A549 (cell line): ENCODE measurements at regions not wholly inside any gene's neighbourhood (a gene's known extent, or its start where the extent isn't known, plus 50 kb on each side); places are given as distances from the start of the nearest gene placed in this dataset.

Experiments
- ATAC-seq, 2 experiments: fragments of 200-7000 bp in 1 of 2; fragments of >200 bp in 1 of 2; cut with Nextera tagmentation in 1 of 2; cut with Tn5 transposase in 1 of 2; 3 replicates each; pipeline versions ENCODE4 v1.8.0 to v1.9.1; 2018 to 2020; ENCODE audit warnings: mild to moderate bottlenecking in 1 of 2, moderate library complexity in 1 of 2
- CTCF ChIA-PET: fragments of 300-600 bp; sonication (Branson Sonifier 250); formaldehyde crosslinking; extraction: SDS; loops from one replicate; lab custom pipeline; 2021; ENCODE audit warnings: antibody characterized with exemption, inconsistent platforms; lab: Yijun Ruan, JAX
- POLR2A ChIA-PET: fragments of 350-600 bp; formaldehyde crosslinking; extraction: SDS; loops from one replicate; lab custom pipeline; 2021; ENCODE audit warnings: antibody characterized with exemption, inconsistent platforms; lab: Yijun Ruan, JAX
- DNase-seq, 2 experiments: peaks; one replicate each; pipeline versions ENCODE4 v3.0.0 to v3.0.0-alpha.2; 2011 to 2016; ENCODE audit warnings: low read depth in 1 of 2, low spot score in 1 of 2
- FAIRE-seq: peaks from 2 replicates; lab custom pipeline; 2011; peaks lifted over from hg19 to GRCh38; lab: Jason Lieb, UNC
- H3K27ac ChIP-seq, 2 experiments: fragments of >200 bp; sonication (Bioruptor Twin); formaldehyde crosslinking; 3 replicates each; pipeline ENCODE4 v1.5.1; 2016 to 2017
- H3K4me1 ChIP-seq: fragments of >200 bp; sonication (Bioruptor Twin); formaldehyde crosslinking; 3 replicates; pipeline ENCODE4 v1.6.1; 2016
- H3K4me2 ChIP-seq: fragments of >200 bp; sonication (Bioruptor Twin); formaldehyde crosslinking; 3 replicates; pipeline ENCODE4 v1.6.1; 2016
- H3K4me3 ChIP-seq: fragments of >200 bp; sonication (Bioruptor Twin); formaldehyde crosslinking; 3 replicates; pipeline ENCODE4 v1.5.1; 2016
- H3K9me3 ChIP-seq: fragments of >200 bp; sonication (Bioruptor Twin); formaldehyde crosslinking; 3 replicates; pipeline ENCODE4 v1.6.1; 2016
- ATOH8 ChIP-seq: fragments of 250-450 bp; sonication (Bioruptor Pico); IDR thresholded peaks from 2 replicates; pipeline ENCODE4 v1.5.0; 2020; ENCODE audit warnings: low read depth, mild to moderate bottlenecking, moderate library complexity
- CHD2 ChIP-seq: fragments of 150-350 bp; IDR thresholded peaks from 2 replicates; pipeline ENCODE4 v1.6.1; 2014; ENCODE audit warnings: low read length; ENCODE audit not compliant: partially characterized antibody
- E2F6 ChIP-seq: IDR thresholded peaks from 2 replicates; pipeline ENCODE4 v1.6.1; 2012; ENCODE audit warnings: low read depth, borderline replicate concordance
- EHF ChIP-seq: fragments of 250-450 bp; sonication (Bioruptor Pico); IDR thresholded peaks from 2 replicates; pipeline ENCODE4 v1.5.0; 2020; ENCODE audit warnings: mild to moderate bottlenecking
- ELK1 ChIP-seq: fragments of 150-350 bp; IDR thresholded peaks from 2 replicates; pipeline ENCODE4 v1.6.1; 2014; ENCODE audit warnings: low read depth, mild to moderate bottlenecking, low read length
- ESRRA ChIP-seq: fragments of 150-350 bp; IDR thresholded peaks from 2 replicates; pipeline ENCODE4 v1.6.1; 2014; ENCODE audit warnings: mild to moderate bottlenecking, low read length, borderline replicate concordance
- FOSB ChIP-seq: fragments of 250-450 bp; sonication (Bioruptor Pico); IDR thresholded peaks from 2 replicates; pipeline ENCODE4 v1.5.0; 2020; ENCODE audit warnings: mild to moderate bottlenecking, moderate library complexity
- FOXS1 ChIP-seq: fragments of 250-450 bp; sonication (Bioruptor Pico); IDR thresholded peaks from 2 replicates; pipeline ENCODE4 v1.5.0; 2020; ENCODE audit warnings: mild to moderate bottlenecking, moderate library complexity
- HDAC2 ChIP-seq: fragments of 200-600 bp; sonication (generic); IDR thresholded peaks from 2 replicates; pipeline ENCODE4 v1.6.1; 2016
- KDM1A ChIP-seq: fragments of 200-600 bp; sonication (generic); IDR thresholded peaks from 2 replicates; pipeline ENCODE4 v1.6.1; 2016; ENCODE audit warnings: low read depth, mild to moderate bottlenecking
- KDM5A ChIP-seq: fragments of 200-600 bp; sonication (generic); IDR thresholded peaks from 2 replicates; pipeline ENCODE4 v1.6.1; 2016; ENCODE audit warnings: antibody characterized with exemption, mild to moderate bottlenecking
- MAFK ChIP-seq: fragments of 450-650 bp; IDR thresholded peaks from 2 replicates; pipeline ENCODE4 v1.6.1; 2014; ENCODE audit not compliant: partially characterized antibody
- MAZ ChIP-seq: fragments of 150-350 bp; IDR thresholded peaks from 2 replicates; pipeline ENCODE4 v1.6.1; 2014; ENCODE audit warnings: antibody characterized with exemption, low read depth, low read length, borderline replicate concordance
- MYC ChIP-seq: IDR thresholded peaks from 2 replicates; pipeline ENCODE4 v1.6.1; 2012; ENCODE audit warnings: mild to moderate bottlenecking, inconsistent platforms, low read length, improper control_type of control experiment, borderline replicate concordance
- NFE2L2 ChIP-seq: fragments of 150-350 bp; conservative IDR thresholded peaks from 2 replicates; pipeline ENCODE4 v1.6.1; 2014; ENCODE audit warnings: low read length
- NPAS2 ChIP-seq: fragments of 250-450 bp; sonication (Bioruptor Pico); IDR thresholded peaks from 2 replicates; pipeline ENCODE4 v1.8.0; 2022; ENCODE audit warnings: mild to moderate bottlenecking, moderate library complexity, borderline replicate concordance
- POLR2A ChIP-seq: IDR thresholded peaks from 2 replicates; pipeline ENCODE4 v1.6.1; 2012; ENCODE audit warnings: mild to moderate bottlenecking, low read length
- POLR2AphosphoS2 ChIP-seq: conservative IDR thresholded peaks from 2 replicates; pipeline ENCODE4 v1.6.1; 2012; ENCODE audit warnings: low read length, improper control_type of control experiment, inconsistent platforms
- RAD21 ChIP-seq, 2 experiments: fragments of >200 bp in 1 of 2; sonication (Bioruptor Twin) in 1 of 2; formaldehyde crosslinking in 1 of 2; IDR thresholded peaks in 1 of 2; conservative IDR thresholded peaks in 1 of 2; 2 replicates in 1 of 2; 3 replicates in 1 of 2; pipeline ENCODE4 v1.6.1; 2012 to 2018; ENCODE audit warnings: inconsistent platforms in 1 of 2
- RCOR1 ChIP-seq: fragments of 150-350 bp; IDR thresholded peaks from 2 replicates; pipeline ENCODE4 v1.6.1; 2014; ENCODE audit warnings: antibody characterized with exemption, low read length, low read depth
- RFX5 ChIP-seq: fragments of 450-650 bp; IDR thresholded peaks from 2 replicates; pipeline ENCODE4 v1.7.1; 2014; ENCODE audit warnings: antibody characterized with exemption, mild to moderate bottlenecking, moderate library complexity
- SREBF2 ChIP-seq: fragments of 450-650 bp; IDR thresholded peaks from 2 replicates; pipeline ENCODE4 v1.6.1; 2014; ENCODE audit warnings: mild to moderate bottlenecking, moderate library complexity
- ZC3H11A ChIP-seq: fragments of 450-650 bp; IDR thresholded peaks from 2 replicates; pipeline ENCODE4 v1.6.1; 2014; ENCODE audit warnings: antibody characterized with exemption, mild to moderate bottlenecking
- WGBS: methylation state at CpG from one replicate; pipeline ENCODE4 v1.1.6; 2017; ENCODE audit errors: missing lambda C conversion rate; 5-methylcytosine and 5-hydroxymethylcytosine counted together
- TF ChIP-seq, protein P1 (sequence below): fragments of >200 bp; sonication (Bioruptor Twin); formaldehyde crosslinking; IDR thresholded peaks from 2 replicates; pipeline ENCODE4 v1.6.1; 2016

DNA sequence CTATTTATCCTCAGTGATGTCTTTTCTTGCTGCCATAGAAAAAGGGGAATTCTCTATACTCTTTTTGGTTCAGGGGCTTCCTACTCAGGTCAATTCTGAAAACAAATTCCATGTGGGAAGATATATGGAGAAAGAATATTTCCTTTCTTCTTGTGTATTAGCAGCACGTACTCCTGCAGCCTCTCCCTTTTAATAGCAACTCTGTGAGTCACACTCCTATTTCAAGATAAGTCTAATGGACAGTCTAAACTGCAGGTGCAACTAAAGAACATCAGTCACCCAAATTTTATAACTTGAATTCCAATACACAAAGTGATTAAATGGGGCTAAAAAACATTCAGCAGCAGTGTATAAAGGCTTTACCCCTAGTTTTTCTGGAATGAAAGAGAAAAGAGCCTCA, 942.2 kb downstream of the CNTNAP5 start:
- no peak for ATAC-seq
- Histone ChIP-seq H3K4me3 (no peak overlapping the region), H3K4me1 (no peaks in the 10 kb centered on the region), H3K4me2 (no peak overlapping the region), H3K9me3 (no peaks in the 10 kb centered on the region), H3K27ac (no peak overlapping the region)
- 0% methylated on average over 1 of the region's 1 CpG for WGBS
- no peak for DNase-seq
- CTCF ChIA-PET, result no interaction called here
- FAIRE-seq, result no peak
- POLR2A ChIA-PET, result no interaction called here
- TF ChIP-seq E2F6 (no peak), POLR2AphosphoS2 (no peak), RFX5 (no peak), FOSB (CRISPR knock-in tag) (no peak), RAD21 (conservative IDR thresholded peaks at IDR 0.05 in 1 of 2, IDR thresholded peaks at IDR 0.05 in 1 of 2) (no peak), HDAC2 (no peak), CHD2 (no peak), KDM1A (no peak), ATOH8 (CRISPR knock-in tag) (no peak), SREBF2 (no peak), ESRRA (no peak)
- TF ChIP-seq, protein P1, sequence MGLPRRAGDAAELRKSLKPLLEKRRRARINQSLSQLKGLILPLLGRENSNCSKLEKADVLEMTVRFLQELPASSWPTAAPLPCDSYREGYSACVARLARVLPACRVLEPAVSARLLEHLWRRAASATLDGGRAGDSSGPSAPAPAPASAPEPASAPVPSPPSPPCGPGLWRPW, result no peak

GRCh38 chr2:124970030-124970429, 944.9 kb downstream of the CNTNAP5 start:
- CTCF ChIA-PET, result no interaction called here
- Histone ChIP-seq H3K27ac (no peak overlapping the region), H3K4me1 (no peaks in the 10 kb centered on the region), H3K4me2 (no peak overlapping the region), H3K4me3 (no peak overlapping the region), H3K9me3 (no peaks in the 10 kb centered on the region)
- WGBS, result 29% methylated on average over 2 of the region's 2 CpGs
- DNase-seq (no peak), FAIRE-seq (no peak), ATAC-seq (no peak)
- no peak for TF ChIP-seq MAFK
- no peak for TF ChIP-seq ZC3H11A
- TF ChIP-seq FOSB (CRISPR knock-in tag), result no peak
- TF ChIP-seq EHF, result no peak
- no peak for TF ChIP-seq KDM5A
- TF ChIP-seq NPAS2 (CRISPR knock-in tag), result no peak
- TF ChIP-seq FOXS1, result no peak
- TF ChIP-seq KDM1A, result no peak
- TF ChIP-seq ATOH8 (CRISPR knock-in tag), result no peak
- POLR2A ChIA-PET, result no interaction called here

- WGBS, result 0% methylated on average over 1 of the region's 1 CpG
- no peak for FAIRE-seq
- ATAC-seq, result no peak
- CTCF ChIA-PET, result no interaction called here
- no peak for TF ChIP-seq EHF
- no peak for TF ChIP-seq MYC
- no peak for TF ChIP-seq ELK1
- no peak for TF ChIP-seq KDM5A
- no peak for TF ChIP-seq E2F6
- TF ChIP-seq RCOR1, result no peak
- no peak for TF ChIP-seq POLR2A
- TF ChIP-seq MAZ, result no peak
- TF ChIP-seq POLR2AphosphoS2, result no peak
- no peak for TF ChIP-seq ZC3H11A
- TF ChIP-seq NFE2L2, result no peak
- TF ChIP-seq, all 56 proteins: peak for 0
- H3K4me1 ChIP-seq, result no peaks in the 10 kb centered on the region
- no peaks in the 10 kb centered on the region for H3K9me3 ChIP-seq
- POLR2A ChIA-PET, result no interaction called here
- no peak overlapping the region for H3K4me2 ChIP-seq
- no peak for DNase-seq
- H3K4me3 ChIP-seq, result no peak overlapping the region
- no peak overlapping the region for H3K27ac ChIP-seq
Observed at GRCh38 chr2:124973396-124973795, 948.3 kb downstream of the CNTNAP5 start.
